Small intestine (tissue), 7 donors: ENCODE measurements at regions not wholly inside any gene's neighbourhood (a gene's known extent, or its start where the extent isn't known, plus 50 kb on each side); places are given as distances from the start of the nearest gene placed in this dataset.

Source experiments
- DNase-seq, 2 donors: peaks; one replicate each; pipeline versions ENCODE4 v3.0.0 to v3.0.0-alpha.2; 2013
- FAIRE-seq: peaks from 2 replicates; lab custom pipeline; 2012; peaks lifted over from hg19 to GRCh38; lab: Jason Lieb, UNC
- H3K27ac ChIP-seq, 3 donors: one replicate each; pipeline ENCODE4 v1.5.1; 2013; ENCODE audit warnings: low read length in 2 of 3, mild to moderate bottlenecking in 2 of 3, control low read depth in 1 of 3, inconsistent platforms in 1 of 3, low read depth in 1 of 3, moderate library complexity in 1 of 3
- H3K27me3 ChIP-seq, 3 donors: one replicate each; pipeline ENCODE4 v1.6.1; 2013; ENCODE audit warnings: low read length in 3 of 3, inconsistent platforms in 1 of 3; ENCODE audit not compliant: control insufficient read depth in 3 of 3, insufficient read depth in 3 of 3
- H3K36me3 ChIP-seq, 3 donors: one replicate each; pipeline ENCODE4 v1.6.1; 2013; ENCODE audit warnings: low read length in 3 of 3, inconsistent platforms in 1 of 3, low read depth in 1 of 3, mild to moderate bottlenecking in 1 of 3, moderate library complexity in 1 of 3; ENCODE audit not compliant: control insufficient read depth in 3 of 3, insufficient read depth in 2 of 3
- H3K4me1 ChIP-seq, 3 donors: one replicate each; pipeline ENCODE4 v1.6.1; 2013; ENCODE audit warnings: low read length in 2 of 3, inconsistent platforms in 1 of 3, low read depth in 1 of 3, mild to moderate bottlenecking in 1 of 3, moderate library complexity in 1 of 3; ENCODE audit not compliant: control insufficient read depth in 3 of 3, insufficient read depth in 2 of 3
- H3K4me3 ChIP-seq, 3 donors: one replicate each; pipeline ENCODE4 v1.5.1; 2013; ENCODE audit warnings: low read length in 3 of 3, control low read depth in 1 of 3, inconsistent platforms in 1 of 3, low read depth in 1 of 3, mild to moderate bottlenecking in 1 of 3, moderate library complexity in 1 of 3
- H3K9me3 ChIP-seq, 2 donors: one replicate each; pipeline ENCODE4 v1.6.1; 2013; ENCODE audit warnings: low read depth in 1 of 2, low read length in 1 of 2; ENCODE audit not compliant: control insufficient read depth in 2 of 2, insufficient read depth in 1 of 2
- WGBS, 3 donors: extraction: QIAGEN DNeasy Blood & Tissue Kit; methylation state at CpG; one replicate each; pipeline ENCODE4 v1.1.7; 2013; 5-methylcytosine and 5-hydroxymethylcytosine counted together
- donor health status: healthy with polysubstance abuse.
- donor health status: control.
- donor health status: control.
- donor health status: Bipolar disorder and iron deficiency.
- donor health status: healthy.

DNA sequence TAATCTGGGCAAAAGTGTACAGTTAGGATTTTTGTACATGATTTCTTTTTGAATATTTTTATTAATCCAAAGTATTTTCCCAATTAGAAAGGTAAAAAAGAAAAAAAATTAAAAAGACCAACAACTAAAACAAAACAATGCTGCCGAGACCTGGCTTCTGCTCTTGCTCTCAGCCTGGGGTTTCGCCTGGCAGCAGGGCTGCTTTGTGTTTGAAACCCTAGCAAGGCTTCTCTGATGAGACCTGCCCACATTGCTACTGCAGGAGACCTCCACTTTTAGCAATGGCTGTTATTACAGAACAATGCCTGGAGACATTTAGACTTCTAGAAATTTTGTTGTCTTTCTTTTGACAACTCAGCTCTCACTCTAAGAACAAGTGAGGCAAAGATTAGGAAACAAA, 1153.0 kb upstream of the TMEM132C start:
- no peak overlapping the region for H3K27ac ChIP-seq
- no peaks in the 10 kb centered on the region for H3K9me3 ChIP-seq
- no peaks in the 10 kb centered on the region for H3K36me3 ChIP-seq
- no peak for DNase-seq
- H3K4me3 ChIP-seq, result no peak overlapping the region
- WGBS, 3 donors, result 56 to 82% (median 80%) methylated on average over 2 of the region's 2 CpGs
- no peak for FAIRE-seq
- peaks cover 0 to 2% (median 0%) of the 10 kb centered on the region in 3 donors for H3K27me3 ChIP-seq
- no peaks in the 10 kb centered on the region for H3K4me1 ChIP-seq

DNA sequence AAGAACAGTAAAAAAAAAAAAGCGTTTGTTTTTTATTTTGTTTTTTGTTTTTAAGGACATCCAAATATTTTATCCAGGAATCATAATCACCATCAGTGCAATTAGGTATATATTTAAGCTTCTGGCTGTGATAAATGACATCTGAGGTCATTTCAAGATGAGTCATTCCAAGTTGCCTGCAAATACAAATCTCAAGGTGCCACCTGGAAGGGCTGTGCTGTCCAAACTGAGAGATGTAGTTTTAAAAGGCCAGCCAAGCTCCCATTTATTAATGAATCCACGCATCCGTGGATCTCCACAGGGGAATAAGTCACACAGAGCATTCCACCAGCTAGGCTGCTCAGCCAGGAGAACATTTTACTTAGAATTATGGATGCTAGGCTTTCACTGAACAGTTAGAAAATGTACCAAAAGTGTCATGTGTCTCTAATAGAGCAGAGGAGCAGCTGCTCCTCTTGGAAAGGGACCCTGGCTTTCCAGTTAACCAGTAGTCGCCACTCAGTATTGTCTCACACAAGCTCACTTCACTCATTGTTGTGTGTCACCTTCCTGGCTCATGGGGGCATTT, 1151.4 kb upstream of the TMEM132C start:
- DNase-seq (no peak), FAIRE-seq (no peak)
- H3K27ac ChIP-seq, result no peak overlapping the region
- no peaks in the 10 kb centered on the region for H3K9me3 ChIP-seq
- H3K4me1 ChIP-seq, result no peaks in the 10 kb centered on the region
- 80 to 83% (median 81%) methylated on average over 4 of the region's 4 CpGs for WGBS, 3 donors
- H3K27me3 ChIP-seq, result peaks cover 0 to 2% (median 0%) of the 10 kb centered on the region in 3 donors
- no peak overlapping the region for H3K4me3 ChIP-seq
- H3K36me3 ChIP-seq, result no peaks in the 10 kb centered on the region

GRCh38 chr12:127118251-127118650, 1148.7 kb upstream of the TMEM132C start:
- Histone ChIP-seq H3K27ac (no peak overlapping the region), H3K4me3 (no peak overlapping the region), H3K9me3 (no peaks in the 10 kb centered on the region), H3K4me1 (no peaks in the 10 kb centered on the region), H3K27me3 (peaks cover 0 to 2% (median 0%) of the 10 kb centered on the region in 3 donors), H3K36me3 (no peaks in the 10 kb centered on the region)
- WGBS, 3 donors, result 68 to 81% (median 71%) methylated on average over 3 of the region's 3 CpGs
- DNase-seq (no peak), FAIRE-seq (no peak)

DNA sequence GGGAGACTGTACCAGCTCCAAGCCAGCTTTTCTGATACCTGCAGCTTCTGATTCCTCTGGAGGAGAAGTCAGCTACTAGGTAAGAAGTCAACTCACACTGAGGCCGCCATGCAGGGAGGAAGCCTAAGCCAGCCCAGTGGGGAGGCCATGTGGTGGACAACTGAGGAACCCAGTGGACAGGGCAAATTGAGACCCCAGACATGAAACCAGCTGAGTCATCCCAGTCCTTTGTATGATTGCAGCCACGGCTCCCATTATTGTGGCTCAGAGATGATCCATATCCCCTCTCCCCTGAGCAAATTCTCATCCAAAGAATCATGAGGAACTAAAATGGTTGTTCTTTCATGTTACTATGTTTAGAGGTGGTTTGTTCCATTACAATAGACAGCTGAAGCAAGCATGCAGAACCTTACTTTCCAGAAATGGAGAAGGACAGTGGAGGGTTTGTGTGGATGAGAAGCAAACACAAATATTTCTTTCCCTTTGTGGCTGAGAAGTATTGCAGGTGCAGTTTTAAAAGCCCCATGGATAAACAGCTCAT, 1147.3 kb upstream of the TMEM132C start:
- no peak for DNase-seq
- FAIRE-seq, result no peak
- WGBS, 3 donors, result 79 to 88% (median 83%) methylated on average over 2 of the region's 2 CpGs
- Histone ChIP-seq H3K27me3 (peaks cover 0 to 2% (median 0%) of the 10 kb centered on the region in 3 donors), H3K9me3 (no peaks in the 10 kb centered on the region), H3K4me1 (no peaks in the 10 kb centered on the region), H3K27ac (no peak overlapping the region), H3K4me3 (no peak overlapping the region), H3K36me3 (no peaks in the 10 kb centered on the region)

DNA sequence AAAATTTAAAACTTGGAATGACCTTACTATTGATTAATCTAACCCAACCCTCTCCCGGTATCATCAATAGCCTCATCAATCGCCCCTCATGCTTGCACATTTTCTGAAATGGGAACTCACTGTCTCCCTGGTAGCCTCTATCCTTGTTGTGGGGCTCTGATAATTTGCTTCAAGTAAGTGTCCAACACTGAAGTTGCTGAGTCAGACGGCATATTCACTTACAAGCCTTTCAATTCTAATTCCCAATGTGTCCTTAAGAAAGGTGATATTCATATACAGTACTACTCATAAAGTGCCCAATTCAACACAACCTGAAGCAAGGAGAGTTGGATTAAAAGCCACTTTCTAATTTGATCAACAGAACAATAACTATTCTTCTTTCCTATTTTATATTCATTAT, 1146.1 kb upstream of the TMEM132C start:
- H3K4me3 ChIP-seq, result no peak overlapping the region
- H3K4me1 ChIP-seq, result no peaks in the 10 kb centered on the region
- FAIRE-seq (no peak), DNase-seq (no peak)
- no peaks in the 10 kb centered on the region for H3K36me3 ChIP-seq
- no peaks in the 10 kb centered on the region for H3K27me3 ChIP-seq
- no peaks in the 10 kb centered on the region for H3K9me3 ChIP-seq
- H3K27ac ChIP-seq, result no peak overlapping the region
- WGBS, 3 donors, result 57 to 80% (median 72%) methylated on average over 3 of the region's 3 CpGs

- Histone ChIP-seq H3K4me3 (no peak overlapping the region), H3K4me1 (no peaks in the 10 kb centered on the region), H3K36me3 (no peaks in the 10 kb centered on the region), H3K27ac (no peak overlapping the region), H3K27me3 (no peaks in the 10 kb centered on the region), H3K9me3 (no peaks in the 10 kb centered on the region)
- 82 to 88% (median 87%) methylated on average over 4 of the region's 4 CpGs for WGBS, 3 donors
- DNase-seq, result no peak
- FAIRE-seq, result no peak
Observed at GRCh38 chr12:127121494-127122084, 1145.4 kb upstream of the TMEM132C start.

DNA sequence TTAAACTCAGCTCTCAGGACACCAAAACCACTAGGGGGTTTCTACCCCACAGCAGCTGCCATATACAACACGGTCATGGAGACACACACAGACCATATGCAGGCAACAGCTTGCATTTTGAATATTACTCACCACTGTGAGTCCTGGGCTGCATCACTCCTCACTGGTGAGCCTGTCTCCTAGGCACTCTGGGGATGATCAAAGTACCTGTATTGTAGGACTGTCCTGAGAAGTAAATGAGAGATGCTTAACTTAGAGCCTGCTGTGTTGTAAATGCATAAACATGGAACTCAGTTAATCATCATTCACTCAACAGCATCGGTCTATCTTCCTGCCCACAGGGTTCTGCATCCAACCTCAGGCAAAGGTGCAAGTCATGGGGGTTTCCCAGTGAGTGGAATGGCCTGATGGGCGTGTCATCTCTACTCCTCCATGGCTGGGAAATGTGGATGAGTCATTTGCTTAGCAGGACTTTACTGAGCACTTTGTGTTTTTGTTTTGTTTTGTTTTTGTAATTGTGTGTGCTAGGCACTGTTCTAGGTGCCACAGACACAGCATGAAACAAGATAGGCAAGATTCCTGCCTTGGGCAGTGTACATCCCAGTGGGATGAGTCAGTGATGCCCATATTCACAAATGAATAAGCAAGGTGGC, 1141.2 kb upstream of the TMEM132C start:
- 34 to 60% (median 45%) methylated on average over 3 of the region's 3 CpGs for WGBS, 3 donors
- DNase-seq (peak in 1 of 2 donors; percentile 20), FAIRE-seq (no peak)
- no peak overlapping the region for H3K27ac ChIP-seq
- no peaks in the 10 kb centered on the region for H3K27me3 ChIP-seq
- no peaks in the 10 kb centered on the region for H3K36me3 ChIP-seq
- no peaks in the 10 kb centered on the region for H3K9me3 ChIP-seq
- no peak overlapping the region for H3K4me3 ChIP-seq
- peaks cover 0 to 1% (median 0%) of the 10 kb centered on the region in 3 donors for H3K4me1 ChIP-seq

GRCh38 chr12:127126260-127126628, 1140.7 kb upstream of the TMEM132C start:
- Histone ChIP-seq H3K4me1 (peaks cover 0 to 1% (median 0%) of the 10 kb centered on the region in 3 donors), H3K27me3 (no peaks in the 10 kb centered on the region), H3K27ac (no peak overlapping the region), H3K36me3 (no peaks in the 10 kb centered on the region), H3K9me3 (no peaks in the 10 kb centered on the region), H3K4me3 (no peak overlapping the region)
- FAIRE-seq, result no peak
- 89 to 100% (median 90%) methylated on average over 2 of the region's 2 CpGs for WGBS, 3 donors
- no peak for DNase-seq
